ENCODE measurements at regions not wholly inside any gene's neighbourhood (a gene's known extent, or its start where the extent isn't known, plus 50 kb on each side); places are given as distances from the start of the nearest gene placed in this dataset.
"Not testable (repeated sequence)": the region's sequence is repeated elsewhere in the genome, so short reads cannot be mapped to it uniquely, and the experiment has no call there.

DNA sequence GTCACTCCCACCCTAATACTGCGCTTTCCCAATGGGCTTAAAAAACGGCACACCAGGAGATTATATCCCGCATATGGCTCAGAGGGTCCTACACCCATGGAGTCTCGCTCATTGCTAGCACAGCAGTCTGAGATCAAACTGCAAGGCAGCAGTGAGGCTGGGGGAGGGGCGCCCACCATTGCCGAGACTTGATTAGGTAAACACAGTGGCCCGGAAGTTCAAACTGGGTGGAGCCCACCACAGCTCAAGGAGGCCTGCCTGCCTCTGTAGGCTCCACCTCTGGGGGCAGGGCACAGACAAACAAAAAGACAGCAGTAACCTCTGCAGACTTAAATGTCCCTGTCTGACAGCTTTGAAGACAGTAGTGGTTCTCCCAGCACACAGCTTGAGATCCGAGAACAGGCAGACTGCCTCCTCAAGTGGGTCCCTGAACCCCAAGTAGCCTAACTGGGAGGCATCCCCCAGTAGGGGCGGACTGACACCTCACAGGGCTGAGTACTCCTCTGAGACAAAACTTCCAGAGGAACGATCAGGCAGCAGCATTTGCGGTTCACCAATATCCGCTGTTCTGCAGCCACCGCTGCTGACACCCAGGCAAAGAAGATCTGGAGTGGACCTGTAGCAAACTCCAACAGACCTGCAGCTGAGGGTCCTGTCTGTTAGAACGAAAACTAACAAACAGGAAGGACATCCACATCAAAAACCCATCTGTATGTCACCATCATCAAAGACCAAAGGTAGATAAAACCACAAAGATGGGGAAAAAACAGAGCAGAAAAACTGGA lies 1085.6 kb upstream of the FANCL start:
- not testable (repeated sequence) for DNase-seq (ENCODE audit: low read depth)

- no peak for DNase-seq (ENCODE audit: low read depth)
Observed at GRCh38 chr2:59322870-59323269, 1081.7 kb upstream of the FANCL start.

- no peak for DNase-seq (ENCODE audit: low read depth)
Observed at GRCh38 chr2:59322005-59322404, 1080.9 kb upstream of the FANCL start.

DNA sequence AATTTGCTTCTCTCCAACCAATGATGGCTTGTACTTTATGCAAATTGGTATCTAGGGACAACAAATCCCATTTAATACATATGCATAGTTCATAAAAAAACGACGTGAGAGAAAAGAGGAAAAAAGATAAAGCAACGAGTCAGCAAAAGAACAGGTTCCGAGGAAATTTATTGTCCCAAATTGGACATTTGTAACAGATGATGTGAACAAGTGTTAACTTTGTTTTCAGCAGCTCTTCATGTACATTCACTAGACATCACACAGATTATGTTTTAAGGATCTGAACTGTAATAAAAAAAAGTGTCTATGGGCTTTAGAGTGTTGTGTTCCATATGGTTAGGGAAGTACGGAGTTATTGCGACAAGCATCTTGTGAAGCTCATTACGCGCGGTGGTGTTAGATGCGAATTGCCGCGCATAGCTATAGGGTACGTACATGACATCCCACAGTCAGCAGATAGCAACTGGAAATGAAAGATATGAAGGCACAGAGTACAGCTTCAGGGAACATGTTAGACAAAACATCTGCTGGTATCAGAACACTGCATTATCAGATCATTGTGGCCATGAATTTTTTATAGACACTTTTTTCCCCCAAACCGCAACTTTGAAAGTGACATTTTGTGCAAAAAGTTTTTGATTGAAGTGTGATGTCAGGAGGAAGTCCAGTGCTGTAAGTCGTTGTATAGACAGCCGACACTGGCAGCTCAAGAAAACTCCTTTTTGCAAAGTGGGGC lies 1073.1 kb upstream of the FANCL start:
- no peak for DNase-seq (ENCODE audit: low read depth)

GRCh38 chr2:59312967-59313940 lies 1072.1 kb upstream of the FANCL start:
- DNase-seq (ENCODE audit: low read depth) = no peak

- DNase-seq (ENCODE audit: low read depth) = no peak
Observed at GRCh38 chr2:59312029-59312428, 1070.9 kb upstream of the FANCL start.

GRCh38 chr2:59308108-59308507 lies 1067.0 kb upstream of the FANCL start:
- DNase-seq (ENCODE audit: low read depth) = no peak

DNA sequence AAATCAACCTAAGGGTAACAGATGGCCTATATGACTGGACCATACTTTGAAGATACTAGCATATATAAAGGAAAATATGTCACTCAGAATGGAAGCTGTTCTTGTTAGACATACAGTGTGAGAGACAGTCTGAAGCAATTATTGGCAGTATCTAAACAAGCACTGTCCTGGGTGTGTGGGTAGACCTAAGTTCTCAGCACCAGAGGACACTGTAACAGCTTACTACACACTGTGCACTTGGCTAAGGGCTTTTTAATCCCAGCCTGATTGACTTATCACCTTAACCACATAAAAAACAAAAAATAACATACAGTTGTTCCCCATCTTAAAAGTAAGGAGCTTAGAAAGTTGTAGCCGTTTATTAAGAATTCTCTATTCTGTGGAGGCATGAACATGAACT lies 1066.1 kb upstream of the FANCL start:
- no peak for DNase-seq (ENCODE audit: low read depth)

DNA sequence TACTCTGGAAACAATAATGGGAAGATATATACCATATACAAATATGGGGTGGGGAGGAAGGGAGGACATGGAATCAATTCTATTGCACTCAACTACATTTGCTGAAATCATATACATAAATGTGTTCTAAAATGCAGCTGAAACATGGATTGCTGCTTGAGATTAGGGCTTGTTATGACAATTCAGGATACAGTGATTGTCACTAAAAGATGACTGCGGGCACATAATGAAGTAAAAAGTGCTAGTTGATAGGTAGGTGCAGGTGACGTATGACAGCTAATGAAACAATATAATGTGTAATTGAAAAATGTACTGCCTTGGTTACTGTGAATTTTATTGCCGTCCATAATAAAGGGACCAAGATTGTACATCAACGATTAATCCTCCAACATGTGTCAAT lies 1062.1 kb upstream of the FANCL start:
- DNase-seq (ENCODE audit: low read depth) = no peak

- no peak for DNase-seq (ENCODE audit: low read depth)
Observed at GRCh38 chr2:59302683-59303082, 1061.6 kb upstream of the FANCL start.

DNA sequence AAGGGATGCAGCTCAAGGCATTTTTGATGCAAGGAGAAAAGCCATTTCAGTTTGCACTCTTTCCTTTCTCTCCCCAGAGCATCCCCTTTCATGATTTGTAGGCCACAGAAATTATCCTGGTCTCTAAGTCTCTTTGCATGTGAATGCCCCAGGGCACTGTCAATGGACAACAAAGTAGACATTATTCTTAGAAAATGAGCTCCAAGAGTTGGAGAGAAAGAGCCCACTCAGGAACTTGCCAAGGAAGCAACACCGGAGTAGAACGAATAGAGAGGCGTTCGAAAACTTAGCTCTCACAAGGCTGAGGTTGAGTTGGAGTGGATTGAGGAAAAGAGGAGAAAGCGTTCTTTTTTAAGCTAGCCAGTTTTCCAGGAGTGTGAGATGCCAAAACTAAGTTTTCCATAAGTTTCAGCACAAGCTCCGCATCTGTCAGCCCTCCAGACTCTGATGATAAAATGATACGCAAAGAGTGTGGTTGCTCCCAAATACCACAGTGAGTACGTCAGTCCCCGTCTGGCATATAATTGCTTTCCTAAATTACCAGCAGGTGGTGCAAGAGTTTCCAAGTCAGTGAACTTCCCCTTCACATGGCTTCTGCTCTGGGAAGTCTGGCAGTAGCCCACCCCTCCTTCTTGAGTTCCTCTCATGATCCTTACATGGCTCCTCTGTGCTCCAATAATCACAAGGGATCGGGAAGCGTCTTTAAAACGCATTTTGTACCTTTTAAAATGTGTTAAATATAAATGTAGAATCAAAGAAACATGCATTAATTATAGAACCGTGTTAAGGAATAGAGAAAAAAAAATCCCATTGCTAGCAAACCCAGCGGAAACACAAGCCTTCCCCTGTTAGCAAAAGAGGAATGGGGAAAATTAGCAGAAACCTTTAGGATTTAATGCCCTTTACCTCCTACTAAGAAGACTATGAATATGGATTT lies 1060.6 kb upstream of the FANCL start:
- DNase-seq (ENCODE audit: low read depth) = no peak

- DNase-seq (ENCODE audit: low read depth) = no peak
Observed at GRCh38 chr2:59297816-59298215, 1056.7 kb upstream of the FANCL start.

- no peak for DNase-seq (ENCODE audit: low read depth)
Observed at GRCh38 chr2:59296279-59296678, 1055.2 kb upstream of the FANCL start.

- DNase-seq (ENCODE audit: low read depth) = no peak
Observed at GRCh38 chr2:59295524-59296162, 1054.5 kb upstream of the FANCL start.

GRCh38 chr2:59288771-59289170 lies 1047.6 kb upstream of the FANCL start:
- no peak for DNase-seq (ENCODE audit: low read depth)

DNA sequence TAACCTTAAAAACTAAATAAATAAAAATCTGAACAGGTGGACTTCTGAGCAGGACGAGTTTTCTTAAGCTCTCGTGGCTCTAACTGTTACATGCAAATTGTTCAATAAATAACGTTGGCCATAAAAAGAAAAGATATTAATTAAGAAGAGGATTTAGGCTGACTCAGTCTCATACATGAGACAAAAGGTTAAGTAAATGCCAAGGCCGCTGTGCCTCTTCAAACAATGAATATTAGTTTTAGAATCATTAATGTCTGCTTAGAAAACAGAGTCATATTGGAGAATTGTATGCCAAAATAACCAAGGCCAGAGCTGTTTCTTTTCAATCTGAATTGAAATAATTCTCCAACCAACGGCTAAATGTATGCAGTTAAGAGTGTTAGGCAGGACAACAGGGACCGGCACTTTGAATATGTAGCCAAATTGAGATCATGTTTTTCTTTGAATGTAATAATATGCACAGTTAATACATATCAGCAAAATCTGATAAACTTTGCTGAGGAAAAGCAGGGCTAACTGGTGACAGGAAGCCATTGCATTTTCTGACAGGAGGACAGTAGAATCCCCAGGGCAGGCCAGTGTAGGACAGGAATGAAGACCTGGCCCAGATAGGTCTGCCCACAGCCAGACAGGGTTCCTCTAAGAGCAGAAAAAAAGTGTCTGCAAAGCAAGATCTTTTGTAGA lies 1041.4 kb upstream of the FANCL start:
- no peak for DNase-seq (ENCODE audit: low read depth)

DNA sequence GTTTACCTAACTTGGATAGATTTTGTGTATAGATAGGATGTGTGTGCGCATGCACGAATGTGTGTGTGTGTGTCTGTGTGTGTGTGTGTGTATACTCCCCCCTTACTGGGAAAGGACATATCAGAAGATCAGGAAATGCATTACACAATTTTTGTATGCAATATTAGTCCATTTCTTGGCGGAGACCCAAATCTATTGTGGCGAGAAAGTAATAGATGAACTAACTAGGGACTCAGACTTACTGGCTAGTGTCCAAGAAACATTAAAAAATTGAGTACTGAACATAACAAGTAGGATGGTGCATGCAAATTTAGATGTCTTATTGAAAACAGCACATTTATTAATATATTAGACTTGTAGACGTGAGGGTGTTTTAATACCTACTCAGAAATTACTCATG lies 1036.5 kb upstream of the FANCL start:
- no peak for DNase-seq (ENCODE audit: low read depth)

DNA sequence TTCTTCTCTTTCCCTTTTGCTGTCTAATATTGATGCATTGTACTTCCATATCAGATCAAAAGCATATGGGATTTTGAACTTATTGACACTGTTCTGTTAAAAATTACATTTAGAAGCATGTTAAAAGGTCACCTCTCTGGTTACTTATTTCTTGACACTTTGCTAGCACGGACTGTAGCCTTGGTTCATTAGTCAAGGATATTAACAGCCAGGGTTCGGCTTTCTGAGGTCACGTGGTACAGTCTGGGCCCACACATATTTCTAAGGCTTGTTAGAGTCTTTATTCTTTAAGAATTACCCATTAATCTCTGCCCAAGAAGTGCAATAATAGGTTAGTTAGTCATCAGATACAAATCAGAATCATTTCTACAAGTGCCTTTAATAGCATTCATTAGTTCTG lies 1035.8 kb upstream of the FANCL start:
- DNase-seq (ENCODE audit: low read depth) = no peak

DNA sequence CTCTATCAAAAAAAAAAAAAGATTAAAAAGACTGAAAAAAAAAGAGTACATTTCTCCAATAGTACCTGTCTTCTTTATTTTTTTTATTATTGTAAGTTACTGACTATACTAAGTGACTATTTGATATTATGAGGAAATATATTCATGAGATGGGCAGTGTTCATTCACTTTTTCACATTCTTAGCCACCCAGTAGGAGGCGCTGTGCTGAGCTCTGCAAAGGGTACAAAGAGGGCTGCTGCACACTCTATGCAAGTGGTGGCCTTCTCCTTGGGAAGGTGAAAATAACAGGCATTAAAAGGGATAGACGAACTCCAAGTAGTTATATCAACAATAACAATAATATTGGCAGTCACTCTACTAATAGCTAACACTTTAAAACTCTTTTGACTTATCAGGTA lies 1034.9 kb upstream of the FANCL start:
- DNase-seq (ENCODE audit: low read depth) = no peak

DNA sequence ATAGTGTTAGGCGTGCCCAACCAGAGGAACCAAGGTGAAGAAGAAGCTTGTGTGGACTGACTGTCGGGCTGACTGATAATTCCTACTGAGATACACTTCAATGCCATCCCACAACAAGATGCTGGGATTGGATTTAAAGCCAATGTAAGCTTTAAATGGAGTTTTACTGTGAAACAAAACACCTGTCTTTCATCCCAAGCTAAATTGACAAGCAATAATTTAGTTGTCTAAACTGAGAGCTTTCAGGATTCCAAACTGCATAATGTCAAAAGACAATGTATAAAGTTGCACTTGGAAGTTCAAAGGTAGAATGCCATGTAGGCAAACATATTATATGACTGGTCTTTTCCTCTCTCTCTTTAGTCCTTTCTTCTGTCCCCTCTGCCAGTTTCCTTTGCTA lies 1025.3 kb upstream of the FANCL start:
- no peak for DNase-seq (ENCODE audit: low read depth)

All from stimulated activated CD8-positive, alpha-beta memory T cell treated with anti-CD3 and anti-CD28 coated beads, Interleukin-4, amount 100 ng/mL, for 24 hours (primary cell).